ENCODE measurements at regions not wholly inside any gene's neighbourhood (a gene's known extent, or its start where the extent isn't known, plus 50 kb on each side); places are given as distances from the start of the nearest gene placed in this dataset.
A peak's percentile ranks its signal among the peaks of the same experiment; 100 is the strongest.

DNA sequence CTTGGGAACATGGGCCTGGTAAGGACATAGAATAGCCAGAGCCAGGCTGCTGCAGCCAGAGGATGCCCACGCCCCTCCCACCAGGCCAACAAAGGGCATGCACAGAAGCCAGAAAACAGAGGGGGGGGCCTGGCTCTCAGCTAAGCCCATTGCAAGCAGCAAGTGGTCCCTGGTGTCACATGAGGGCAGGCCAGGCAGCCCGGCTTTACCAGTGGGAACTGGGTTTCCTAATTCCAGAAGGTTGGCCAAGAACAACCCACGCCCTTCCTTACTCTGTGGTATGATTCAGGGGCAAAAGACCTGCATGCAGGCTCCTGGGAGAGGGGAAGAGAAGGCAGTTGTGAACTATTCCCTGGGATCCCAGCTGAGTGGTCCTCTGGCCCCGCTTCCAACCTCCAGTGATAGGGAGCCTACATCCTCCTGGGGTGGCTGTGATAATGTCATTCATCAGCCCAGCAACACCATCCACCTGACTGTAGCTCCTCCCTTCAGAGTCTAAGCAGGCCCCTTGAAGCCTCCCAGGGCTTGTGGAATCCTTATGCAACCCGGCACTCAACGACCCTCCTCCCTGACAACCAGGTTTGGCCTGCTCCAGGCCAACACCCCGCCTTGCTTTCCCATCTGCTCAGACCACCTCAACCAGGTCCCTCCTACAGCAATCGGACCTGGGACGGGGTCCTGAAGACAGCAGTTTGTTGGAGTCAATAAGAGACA is 62.1 kb upstream of the LMO1 start:
- Histone ChIP-seq H3K14ac (ENCODE audit: insufficient read length) (no peak overlapping the region), H3K23ac (ENCODE audit: insufficient read length) (no peak overlapping the region), H3K4me3 (ENCODE audit: extremely low read depth in 1 of 4, insufficient read depth in 2 of 4, low read depth in 3 of 4, low read length in 4 of 4) (no peak overlapping the region), H3K79me1 (ENCODE audit: low read depth, low read length) (no peaks in the 10 kb centered on the region), H3K4me2 (ENCODE audit: insufficient read depth in 1 of 2, low read depth in 2 of 2, low read length in 2 of 2) (no peak overlapping the region), H2AK5ac (ENCODE audit: low read depth, low read length) (no peak overlapping the region), H4K8ac (ENCODE audit: extremely low read depth, insufficient read depth, low read length) (no peak overlapping the region), H2AFZ (ENCODE audit: low read length) (no peak overlapping the region), H2BK15ac (ENCODE audit: low read length) (no peak overlapping the region), H3K27me3 (replicated peaks in 1 of 4; ENCODE audit: control insufficient read depth in 3 of 4, extremely low read depth in 1 of 4, insufficient read depth in 3 of 4, low read length in 3 of 4) (no peaks in the 10 kb centered on the region; a peak in 2 of 7 replicates), H2BK20ac (ENCODE audit: low read length) (no peak overlapping the region), H3K4me1 (replicated peaks in 1 of 4; ENCODE audit: control insufficient read depth in 3 of 4, insufficient read depth in 4 of 4, low read length in 3 of 4) (peaks cover 5 to 21% (median 9%) of the 10 kb centered on the region in 4 experiments), H3K79me2 (ENCODE audit: control insufficient read depth in 1 of 2, insufficient read depth in 2 of 2, low read length in 2 of 2) (no peaks in the 10 kb centered on the region), H3K4ac (replicated peaks; ENCODE audit: insufficient read length, low read depth, low read length) (no peak overlapping the region), H3K9me3 (ENCODE audit: insufficient read depth in 2 of 2, low read depth in 1 of 2, low read length in 1 of 2) (peaks cover 4 to 7% of the 10 kb centered on the region in 2 experiments; a peak in 3 of 4 replicates), H2BK12ac (ENCODE audit: low read depth, low read length) (0 out of 2 replicates have a peak overlapping the region, but pooled peaks have one; percentile 17), H3K36me3 (ENCODE audit: control insufficient read depth in 2 of 4, insufficient read depth in 4 of 4, low read length in 3 of 4) (no peaks in the 10 kb centered on the region), H4K91ac (replicated peaks; ENCODE audit: insufficient read length, low read length) (no peak overlapping the region), H3K27ac (ENCODE audit: low read depth, low read length) (no peak overlapping the region), H3K9ac (replicated peaks in 1 of 4; ENCODE audit: extremely low read depth in 1 of 4, low read depth in 3 of 4, low read length in 3 of 4) (no peak overlapping the region), H3K18ac (ENCODE audit: extremely low read depth, low read length) (no peak overlapping the region), H4K5ac (ENCODE audit: insufficient read length, low read depth, low read length) (no peak overlapping the region), H2BK120ac (replicated peaks; ENCODE audit: low read depth, low read length) (no peak overlapping the region), H3K56ac (replicated peaks; ENCODE audit: insufficient read length, low read depth, low read length) (no peak overlapping the region), H4K20me1 (replicated peaks in 1 of 2; ENCODE audit: control insufficient read depth in 1 of 2, insufficient read depth in 2 of 2, low read length in 2 of 2) (no peaks in the 10 kb centered on the region), H3K23me2 (ENCODE audit: low read depth, low read length) (no peaks in the 10 kb centered on the region), H2BK5ac (ENCODE audit: low read depth, low read length) (no peak overlapping the region)
- CTCF ChIA-PET (ENCODE audit: partially characterized antibody): interaction anchor here (0.7 to 5.8 kb wide), 12 partner anchors 8 to 242 kb away, joined by 3 to 34 read pairs (median 4); partner anchors contain the start of gene LMO1
- FAIRE-seq: no peak
- TF ChIP-seq, protein P1, sequence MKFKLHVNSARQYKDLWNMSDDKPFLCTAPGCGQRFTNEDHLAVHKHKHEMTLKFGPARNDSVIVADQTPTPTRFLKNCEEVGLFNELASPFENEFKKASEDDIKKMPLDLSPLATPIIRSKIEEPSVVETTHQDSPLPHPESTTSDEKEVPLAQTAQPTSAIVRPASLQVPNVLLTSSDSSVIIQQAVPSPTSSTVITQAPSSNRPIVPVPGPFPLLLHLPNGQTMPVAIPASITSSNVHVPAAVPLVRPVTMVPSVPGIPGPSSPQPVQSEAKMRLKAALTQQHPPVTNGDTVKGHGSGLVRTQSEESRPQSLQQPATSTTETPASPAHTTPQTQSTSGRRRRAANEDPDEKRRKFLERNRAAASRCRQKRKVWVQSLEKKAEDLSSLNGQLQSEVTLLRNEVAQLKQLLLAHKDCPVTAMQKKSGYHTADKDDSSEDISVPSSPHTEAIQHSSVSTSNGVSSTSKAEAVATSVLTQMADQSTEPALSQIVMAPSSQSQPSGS (IDR thresholded peaks at IDR 0.05; ENCODE audit: low read length): no peak
- TF ChIP-seq POU5F1 (IDR thresholded peaks at IDR 0.05; ENCODE audit: low read depth, low read length): no peak
- TF ChIP-seq, protein P2, sequence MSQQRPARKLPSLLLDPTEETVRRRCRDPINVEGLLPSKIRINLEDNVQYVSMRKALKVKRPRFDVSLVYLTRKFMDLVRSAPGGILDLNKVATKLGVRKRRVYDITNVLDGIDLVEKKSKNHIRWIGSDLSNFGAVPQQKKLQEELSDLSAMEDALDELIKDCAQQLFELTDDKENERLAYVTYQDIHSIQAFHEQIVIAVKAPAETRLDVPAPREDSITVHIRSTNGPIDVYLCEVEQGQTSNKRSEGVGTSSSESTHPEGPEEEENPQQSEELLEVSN (IDR thresholded peaks at IDR 0.05): no peak
- TF ChIP-seq CEBPB (IDR thresholded peaks at IDR 0.05; ENCODE audit: low read depth, low read length): 0 out of 2 replicates have a peak, but pooled peaks have one; percentile 23
- no peak for TF ChIP-seq RNF2 (IDR thresholded peaks at IDR 0.05; ENCODE audit: borderline replicate concordance, low read depth, low read length, missing control alignments, poor library complexity, severe bottlenecking)
- TF ChIP-seq TBP (IDR thresholded peaks at IDR 0.05; ENCODE audit: low read depth, low read length): no peak
- WGBS, 2 experiments (ENCODE audit: extremely low coverage in 1 of 2, insufficient coverage in 1 of 2, insufficient read length in 1 of 2, insufficient replicate concordance in 2 of 2, low coverage in 1 of 2, low lambda C conversion rate in 2 of 2, missing lambda C conversion rate in 1 of 2): 70% methylated on average over 9 of the region's 9 CpGs; no CpG with 5 or more reads in 1 of the 2 experiments
- no peak for DNase-seq (ENCODE audit: low read depth in 1 of 2, low spot score in 2 of 2)
- POLR2A ChIA-PET (ENCODE audit: partially characterized antibody): no interaction called here

Data from H1 (cell line).